ENCODE measurements at regions not wholly inside any gene's neighbourhood (a gene's known extent, or its start where the extent isn't known, plus 50 kb on each side); places are given as distances from the start of the nearest gene placed in this dataset.
A peak's percentile ranks its signal among the peaks of the same experiment; 100 is the strongest.

DNA sequence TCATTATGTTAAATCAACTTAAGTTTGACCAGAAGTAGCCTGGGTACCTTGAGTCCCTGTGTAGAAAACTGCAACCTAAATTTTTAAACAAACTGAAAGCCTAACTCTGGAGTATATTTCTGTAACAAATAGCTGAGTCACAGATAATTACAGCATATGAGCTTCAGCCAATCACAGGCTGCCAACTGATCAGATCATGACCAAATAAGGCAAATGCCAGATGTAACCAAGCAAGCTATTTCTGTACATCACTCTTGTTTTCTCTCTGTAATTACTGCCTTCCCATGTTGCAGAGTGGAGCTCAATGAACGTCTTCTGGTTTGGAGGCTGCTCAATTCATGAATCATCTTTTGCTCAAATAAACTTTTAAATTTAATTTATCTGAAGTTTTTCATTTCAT, 980.9 kb upstream of the DIAPH2 start:
- no peaks in the 10 kb centered on the region for H3K27me3 ChIP-seq (ENCODE audit: low read depth, low read length)
- H3K27ac ChIP-seq (ENCODE audit: low read length): no peak overlapping the region
- no peak for TF ChIP-seq EZH2phosphoT487 (IDR thresholded peaks at IDR 0.05; ENCODE audit: low read depth)
- TF ChIP-seq, protein P1, sequence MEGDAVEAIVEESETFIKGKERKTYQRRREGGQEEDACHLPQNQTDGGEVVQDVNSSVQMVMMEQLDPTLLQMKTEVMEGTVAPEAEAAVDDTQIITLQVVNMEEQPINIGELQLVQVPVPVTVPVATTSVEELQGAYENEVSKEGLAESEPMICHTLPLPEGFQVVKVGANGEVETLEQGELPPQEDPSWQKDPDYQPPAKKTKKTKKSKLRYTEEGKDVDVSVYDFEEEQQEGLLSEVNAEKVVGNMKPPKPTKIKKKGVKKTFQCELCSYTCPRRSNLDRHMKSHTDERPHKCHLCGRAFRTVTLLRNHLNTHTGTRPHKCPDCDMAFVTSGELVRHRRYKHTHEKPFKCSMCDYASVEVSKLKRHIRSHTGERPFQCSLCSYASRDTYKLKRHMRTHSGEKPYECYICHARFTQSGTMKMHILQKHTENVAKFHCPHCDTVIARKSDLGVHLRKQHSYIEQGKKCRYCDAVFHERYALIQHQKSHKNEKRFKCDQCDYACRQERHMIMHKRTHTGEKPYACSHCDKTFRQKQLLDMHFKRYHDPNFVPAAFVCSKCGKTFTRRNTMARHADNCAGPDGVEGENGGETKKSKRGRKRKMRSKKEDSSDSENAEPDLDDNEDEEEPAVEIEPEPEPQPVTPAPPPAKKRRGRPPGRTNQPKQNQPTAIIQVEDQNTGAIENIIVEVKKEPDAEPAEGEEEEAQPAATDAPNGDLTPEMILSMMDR (IDR thresholded peaks at IDR 0.05; ENCODE audit: low read depth, low read length): no peak
- H3K4me1 ChIP-seq (ENCODE audit: low read length): no peaks in the 10 kb centered on the region
- no peak overlapping the region for H2AFZ ChIP-seq (ENCODE audit: low read depth, low read length)
- no peak overlapping the region for H3K9ac ChIP-seq (ENCODE audit: low read length)
- no peak overlapping the region for H3K4me3 ChIP-seq (ENCODE audit: low read length)
- H3K4me2 ChIP-seq (ENCODE audit: low read length): no peak overlapping the region
- no peaks in the 10 kb centered on the region for H3K9me3 ChIP-seq (ENCODE audit: insufficient read depth, low read length)
- no peaks in the 10 kb centered on the region for H4K20me1 ChIP-seq (ENCODE audit: insufficient read depth, low read length)
- H3K79me2 ChIP-seq (ENCODE audit: low read length): no peaks in the 10 kb centered on the region
- H3K36me3 ChIP-seq (replicated peaks; ENCODE audit: low read depth, low read length): no peaks in the 10 kb centered on the region

- H3K79me2 ChIP-seq (ENCODE audit: low read length): no peaks in the 10 kb centered on the region
- H3K4me1 ChIP-seq (ENCODE audit: low read length): peaks cover 14% of the 10 kb centered on the region
- H4K20me1 ChIP-seq (ENCODE audit: insufficient read depth, low read length): no peaks in the 10 kb centered on the region
- H3K36me3 ChIP-seq (replicated peaks; ENCODE audit: low read depth, low read length): no peaks in the 10 kb centered on the region
- H3K27ac ChIP-seq (ENCODE audit: low read length): no peak overlapping the region
- H3K9me3 ChIP-seq (ENCODE audit: insufficient read depth, low read length): no peaks in the 10 kb centered on the region
- H3K9ac ChIP-seq (ENCODE audit: low read length): no peak overlapping the region
- TF ChIP-seq, protein P1 (IDR thresholded peaks at IDR 0.05; ENCODE audit: low read depth, low read length): no peak
- no peak for TF ChIP-seq EZH2phosphoT487 (IDR thresholded peaks at IDR 0.05; ENCODE audit: low read depth)
- H3K27me3 ChIP-seq (ENCODE audit: low read depth, low read length): no peaks in the 10 kb centered on the region
- H3K4me3 ChIP-seq (ENCODE audit: low read length): no peak overlapping the region
- no peak overlapping the region for H3K4me2 ChIP-seq (ENCODE audit: low read length)
- H2AFZ ChIP-seq (ENCODE audit: low read depth, low read length): no peak overlapping the region
These were observed 967.8 kb upstream of the DIAPH2 start for GRCh38 chrX:95716841-95717240.

DNA sequence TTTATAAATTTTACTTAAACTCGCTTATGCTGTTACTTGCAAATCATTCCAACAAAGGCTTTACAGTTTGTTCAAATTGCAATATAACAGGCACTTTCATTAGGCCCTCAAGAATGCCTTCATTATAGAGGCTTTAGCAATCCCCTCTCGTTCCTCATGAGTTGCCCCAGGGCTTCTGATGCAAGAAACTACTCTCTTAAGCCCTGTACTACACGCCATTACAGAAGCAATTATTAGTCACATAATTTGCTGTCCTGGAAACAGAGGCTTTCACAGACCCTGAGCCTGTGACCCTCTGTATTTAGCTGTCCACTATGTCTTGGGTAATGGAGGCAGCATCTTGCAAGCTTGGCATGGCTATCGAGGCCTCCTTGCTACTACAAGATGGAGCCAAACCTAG, 965.9 kb upstream of the DIAPH2 start:
- Histone ChIP-seq H3K4me3 (ENCODE audit: low read length) (no peak overlapping the region), H3K27ac (ENCODE audit: low read length) (no peak overlapping the region), H3K9ac (ENCODE audit: low read length) (no peak overlapping the region), H3K4me1 (ENCODE audit: low read length) (peaks cover 14% of the 10 kb centered on the region), H4K20me1 (ENCODE audit: insufficient read depth, low read length) (no peaks in the 10 kb centered on the region), H3K79me2 (ENCODE audit: low read length) (no peaks in the 10 kb centered on the region), H3K4me2 (ENCODE audit: low read length) (no peak overlapping the region), H3K27me3 (ENCODE audit: low read depth, low read length) (no peaks in the 10 kb centered on the region), H2AFZ (ENCODE audit: low read depth, low read length) (no peak overlapping the region), H3K9me3 (ENCODE audit: insufficient read depth, low read length) (no peaks in the 10 kb centered on the region), H3K36me3 (replicated peaks; ENCODE audit: low read depth, low read length) (no peaks in the 10 kb centered on the region)
- no peak for TF ChIP-seq EZH2phosphoT487 (IDR thresholded peaks at IDR 0.05; ENCODE audit: low read depth)

DNA sequence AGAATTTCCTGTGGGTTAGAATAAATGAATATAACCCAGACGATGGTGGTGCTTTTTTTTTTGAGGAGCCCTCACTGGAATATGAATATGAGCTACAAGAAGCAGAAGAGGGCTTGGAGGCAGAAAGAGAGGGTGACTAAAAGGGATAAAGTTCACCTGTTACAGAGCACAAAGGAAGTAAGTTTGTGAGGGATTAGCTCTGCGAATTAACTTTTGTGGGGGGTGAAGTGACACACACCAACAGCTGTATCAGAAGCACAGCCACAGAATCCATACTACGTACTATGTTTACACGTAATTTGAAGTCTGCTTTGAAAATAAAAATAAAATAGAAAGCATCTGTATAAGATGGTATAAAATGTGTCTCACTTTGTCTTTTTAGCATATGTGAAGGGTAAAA, 963.6 kb upstream of the DIAPH2 start:
- peaks cover 14% of the 10 kb centered on the region for H3K4me1 ChIP-seq (ENCODE audit: low read length)
- no peaks in the 10 kb centered on the region for H3K9me3 ChIP-seq (ENCODE audit: insufficient read depth, low read length)
- H3K27me3 ChIP-seq (ENCODE audit: low read depth, low read length): no peaks in the 10 kb centered on the region
- TF ChIP-seq, protein P1 (IDR thresholded peaks at IDR 0.05; ENCODE audit: low read depth, low read length): no peak
- no peak for TF ChIP-seq EZH2phosphoT487 (IDR thresholded peaks at IDR 0.05; ENCODE audit: low read depth)
- H4K20me1 ChIP-seq (ENCODE audit: insufficient read depth, low read length): no peaks in the 10 kb centered on the region
- no peaks in the 10 kb centered on the region for H3K36me3 ChIP-seq (replicated peaks; ENCODE audit: low read depth, low read length)
- no peaks in the 10 kb centered on the region for H3K79me2 ChIP-seq (ENCODE audit: low read length)
- H3K4me3 ChIP-seq (ENCODE audit: low read length): peak overlapping the region; percentile 68
- peak overlapping the region; percentile 75 for H3K4me2 ChIP-seq (ENCODE audit: low read length)
- no peak overlapping the region for H2AFZ ChIP-seq (ENCODE audit: low read depth, low read length)
- no peak overlapping the region for H3K9ac ChIP-seq (ENCODE audit: low read length)
- H3K27ac ChIP-seq (ENCODE audit: low read length): no peak overlapping the region

- TF ChIP-seq EZH2phosphoT487 (IDR thresholded peaks at IDR 0.05; ENCODE audit: low read depth): no peak
- TF ChIP-seq, protein P1 (IDR thresholded peaks at IDR 0.05; ENCODE audit: low read depth, low read length): no peak
- Histone ChIP-seq H2AFZ (ENCODE audit: low read depth, low read length) (no peak overlapping the region), H3K27ac (ENCODE audit: low read length) (no peak overlapping the region), H3K4me3 (ENCODE audit: low read length) (no peak overlapping the region), H3K36me3 (replicated peaks; ENCODE audit: low read depth, low read length) (no peaks in the 10 kb centered on the region), H3K4me2 (ENCODE audit: low read length) (no peak overlapping the region), H3K9me3 (ENCODE audit: insufficient read depth, low read length) (no peaks in the 10 kb centered on the region), H3K9ac (ENCODE audit: low read length) (no peak overlapping the region), H4K20me1 (ENCODE audit: insufficient read depth, low read length) (no peaks in the 10 kb centered on the region), H3K27me3 (ENCODE audit: low read depth, low read length) (no peaks in the 10 kb centered on the region), H3K4me1 (ENCODE audit: low read length) (no peaks in the 10 kb centered on the region), H3K79me2 (ENCODE audit: low read length) (no peaks in the 10 kb centered on the region)
These were observed 956.2 kb upstream of the DIAPH2 start for GRCh38 chrX:95728446-95728845.
